SU-DHL-6 (cell line): ENCODE measurements at regions not wholly inside any gene's neighbourhood (a gene's known extent, or its start where the extent isn't known, plus 50 kb on each side); places are given as distances from the start of the nearest gene placed in this dataset.

Experiments
- H2AFZ ChIP-seq: fragments of 200-600 bp; sonication (generic); 2 replicates; pipeline ENCODE4 v1.6.1; 2014; ENCODE audit warnings: low read depth, mild to moderate bottlenecking, moderate library complexity, mixed read lengths, antibody characterized with exemption, low read length; ENCODE audit not compliant: severe bottlenecking
- H3F3A ChIP-seq: fragments of 200-600 bp; shearing (Covaris generic); 2 replicates; pipeline ENCODE4 v1.6.0; 2016; ENCODE audit warnings: antibody characterized with exemption, mild to moderate bottlenecking; ENCODE audit not compliant: insufficient read depth
- H3K27ac ChIP-seq: fragments of 200-600 bp; sonication (generic); 2 replicates; pipeline ENCODE4 v1.5.1; 2016; ENCODE audit warnings: low read depth, mild to moderate bottlenecking, low read length, moderate library complexity, mixed read lengths
- H3K27me3 ChIP-seq: fragments of 200-600 bp; sonication (generic), shearing (Covaris generic); 2 replicates; pipeline ENCODE4 v1.6.0; 2014; ENCODE audit warnings: mild to moderate bottlenecking, low read length
- H3K36me3 ChIP-seq: fragments of 200-600 bp; sonication (generic); 2 replicates; pipeline ENCODE4 v1.6.1; 2014; ENCODE audit warnings: mild to moderate bottlenecking, low read length, mixed read lengths
- H3K4me2 ChIP-seq: fragments of 300-600, 200-600 bp; shearing (Covaris generic), sonication (generic); 2 replicates; pipeline ENCODE4 v1.6.0; 2014; ENCODE audit warnings: low read length, low read depth, mild to moderate bottlenecking; ENCODE audit not compliant: poor library complexity, severe bottlenecking
- H3K4me3 ChIP-seq: fragments of 200-600 bp; sonication (generic); 2 replicates; pipeline ENCODE4 v1.5.1; 2014; ENCODE audit warnings: antibody characterized with exemption, low read length, mild to moderate bottlenecking, mixed read lengths; ENCODE audit not compliant: insufficient read depth, poor library complexity, severe bottlenecking
- H3K79me2 ChIP-seq: fragments of 200-600 bp; sonication (generic); 2 replicates; pipeline ENCODE4 v1.6.1; 2014; ENCODE audit warnings: mild to moderate bottlenecking, low read length, moderate library complexity; ENCODE audit not compliant: insufficient read depth
- H3K9ac ChIP-seq: fragments of 200-600 bp; sonication (generic); 2 replicates; pipeline ENCODE4 v1.7.0; 2014; ENCODE audit warnings: mild to moderate bottlenecking, low read length
- H3K9me2 ChIP-seq: fragments of 200-600 bp; sonication (generic); replicated peaks from 2 replicates; pipeline ENCODE4 v1.6.1; 2014; ENCODE audit warnings: low read length; ENCODE audit not compliant: insufficient read depth
- H3K9me3 ChIP-seq: fragments of 200-600 bp; sonication (generic); 2 replicates; pipeline ENCODE4 v1.6.1; 2014; ENCODE audit warnings: low read length, mixed read lengths; ENCODE audit not compliant: insufficient read depth
- H4K20me1 ChIP-seq: fragments of 200-600 bp; sonication (generic); 2 replicates; pipeline ENCODE4 v1.6.1; 2014; ENCODE audit warnings: low read depth, mild to moderate bottlenecking, antibody characterized with exemption, low read length, moderate library complexity, mixed read lengths
- CTCF ChIP-seq: fragments of 200-600 bp; sonication (generic); IDR thresholded peaks from one replicate; pipeline ENCODE4 v1.5.1; 2017; ENCODE audit warnings: antibody characterized with exemption, mild to moderate bottlenecking, low read length, moderate library complexity; ENCODE audit not compliant: insufficient read depth, poor library complexity, severe bottlenecking
- EZH2phosphoT487 ChIP-seq: fragments of 200-600 bp; sonication (generic), shearing (Covaris generic); conservative IDR thresholded peaks from 2 replicates; pipeline ENCODE4 v1.6.1; 2018; ENCODE audit warnings: mild to moderate bottlenecking, antibody characterized with exemption, low read length, moderate library complexity, mixed read lengths

- H3K27ac ChIP-seq = no peak overlapping the region
- H3K27me3 ChIP-seq = no peaks in the 10 kb centered on the region
Observed at GRCh38 chr7:69336976-69337375, 261.3 kb upstream of the AUTS2 start.

GRCh38 chr7:69338144-69338543 is 260.1 kb upstream of the AUTS2 start:
- H3F3A ChIP-seq = no peaks in the 10 kb centered on the region
- no peak overlapping the region for H2AFZ ChIP-seq
- H3K9ac ChIP-seq = no peak overlapping the region
- H3K9me3 ChIP-seq = no peaks in the 10 kb centered on the region
- TF ChIP-seq EZH2phosphoT487 (no peak), CTCF (no peak)
- no peaks in the 10 kb centered on the region for H3K9me2 ChIP-seq
- H3K36me3 ChIP-seq = no peaks in the 10 kb centered on the region
- no peak overlapping the region for H3K4me2 ChIP-seq
- H3K27ac ChIP-seq = no peak overlapping the region
- no peaks in the 10 kb centered on the region for H3K79me2 ChIP-seq
- H4K20me1 ChIP-seq = no peaks in the 10 kb centered on the region
- H3K27me3 ChIP-seq = no peaks in the 10 kb centered on the region
- H3K4me3 ChIP-seq = no peak overlapping the region

More at GRCh38 chr7:69336976-69337375, 261.3 kb upstream of the AUTS2 start:
- Histone ChIP-seq H3K4me3 (no peak overlapping the region), H4K20me1 (no peaks in the 10 kb centered on the region), H2AFZ (no peak overlapping the region), H3K79me2 (no peaks in the 10 kb centered on the region), H3K9ac (no peak overlapping the region), H3K4me2 (no peak overlapping the region), H3K36me3 (no peaks in the 10 kb centered on the region), H3F3A (no peaks in the 10 kb centered on the region), H3K9me2 (no peaks in the 10 kb centered on the region), H3K9me3 (no peaks in the 10 kb centered on the region)
- TF ChIP-seq CTCF = no peak
- TF ChIP-seq EZH2phosphoT487 = no peak

- Histone ChIP-seq H3K79me2 (no peaks in the 10 kb centered on the region), H2AFZ (no peak overlapping the region), H3K9ac (no peak overlapping the region), H4K20me1 (no peaks in the 10 kb centered on the region), H3K36me3 (no peaks in the 10 kb centered on the region), H3K9me2 (no peaks in the 10 kb centered on the region), H3F3A (no peaks in the 10 kb centered on the region), H3K27ac (no peak overlapping the region), H3K4me2 (no peak overlapping the region), H3K4me3 (no peak overlapping the region), H3K27me3 (no peaks in the 10 kb centered on the region), H3K9me3 (peaks cover 4% of the 10 kb centered on the region; the same call in 1 of the 2 replicates)
- TF ChIP-seq EZH2phosphoT487 (no peak), CTCF (no peak)
Observed at GRCh38 chr7:69341288-69341687, 257.0 kb upstream of the AUTS2 start.
